Gastrocnemius medialis (tissue), 4 donors: ENCODE measurements at regions not wholly inside any gene's neighbourhood (a gene's known extent, or its start where the extent isn't known, plus 50 kb on each side); places are given as distances from the start of the nearest gene placed in this dataset.

ENCODE experiments used
- POLR2A ChIP-seq, 2 donors: fragments of 450-650 bp; IDR thresholded peaks; one replicate each; pipeline ENCODE4 v1.6.1; 2017; ENCODE audit warnings: antibody characterized with exemption in 2 of 2, mild to moderate bottlenecking in 2 of 2, moderate library complexity in 2 of 2
- TF ChIP-seq, protein P1 (sequence below), 5 experiments: fragments of 450-650 bp in 3 of 5; fragments of 200-600 bp in 2 of 5; sonication (generic) in 2 of 5; IDR thresholded peaks in 4 of 5; conservative IDR thresholded peaks in 1 of 5; 1 replicate in 4 of 5; 2 replicates in 1 of 5; pipeline ENCODE4 v1.5.1; 2016 to 2019; ENCODE audit warnings: antibody characterized with exemption in 5 of 5, mild to moderate bottlenecking in 3 of 5, moderate library complexity in 3 of 5

DNA sequence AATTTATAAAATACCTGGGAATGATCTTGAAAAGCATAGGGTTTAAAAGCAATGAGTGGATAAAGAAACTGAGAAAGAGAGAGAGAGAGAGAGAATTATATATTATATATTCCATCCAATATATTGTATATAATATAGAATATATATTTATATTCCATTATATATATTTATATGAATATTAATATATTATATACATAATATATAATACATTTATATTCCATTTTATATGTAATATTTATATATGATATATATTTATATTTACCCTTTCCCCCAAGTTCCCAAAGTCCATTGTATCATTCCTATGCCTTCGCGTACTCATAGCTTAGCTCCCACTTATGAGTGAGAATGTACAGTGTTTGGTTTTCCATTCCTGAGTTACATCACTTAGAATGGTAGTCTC is 69.9 kb upstream of the SLC35F3 start:
- TF ChIP-seq, protein P1, sequence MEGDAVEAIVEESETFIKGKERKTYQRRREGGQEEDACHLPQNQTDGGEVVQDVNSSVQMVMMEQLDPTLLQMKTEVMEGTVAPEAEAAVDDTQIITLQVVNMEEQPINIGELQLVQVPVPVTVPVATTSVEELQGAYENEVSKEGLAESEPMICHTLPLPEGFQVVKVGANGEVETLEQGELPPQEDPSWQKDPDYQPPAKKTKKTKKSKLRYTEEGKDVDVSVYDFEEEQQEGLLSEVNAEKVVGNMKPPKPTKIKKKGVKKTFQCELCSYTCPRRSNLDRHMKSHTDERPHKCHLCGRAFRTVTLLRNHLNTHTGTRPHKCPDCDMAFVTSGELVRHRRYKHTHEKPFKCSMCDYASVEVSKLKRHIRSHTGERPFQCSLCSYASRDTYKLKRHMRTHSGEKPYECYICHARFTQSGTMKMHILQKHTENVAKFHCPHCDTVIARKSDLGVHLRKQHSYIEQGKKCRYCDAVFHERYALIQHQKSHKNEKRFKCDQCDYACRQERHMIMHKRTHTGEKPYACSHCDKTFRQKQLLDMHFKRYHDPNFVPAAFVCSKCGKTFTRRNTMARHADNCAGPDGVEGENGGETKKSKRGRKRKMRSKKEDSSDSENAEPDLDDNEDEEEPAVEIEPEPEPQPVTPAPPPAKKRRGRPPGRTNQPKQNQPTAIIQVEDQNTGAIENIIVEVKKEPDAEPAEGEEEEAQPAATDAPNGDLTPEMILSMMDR (IDR thresholded peaks at IDR 0.05 in 4 of 5, conservative IDR thresholded peaks at IDR 0.05 in 1 of 5), result no peak
- TF ChIP-seq POLR2A (IDR thresholded peaks at IDR 0.05), result no peak
